Heart right ventricle (tissue), 16 donors: ENCODE measurements at regions not wholly inside any gene's neighbourhood (a gene's known extent, or its start where the extent isn't known, plus 50 kb on each side); places are given as distances from the start of the nearest gene placed in this dataset.

Experiments used
- ATAC-seq, 8 donors: fragments of 200-7000 bp; cut with Tn5 transposase; one replicate each; pipeline ENCODE4 v1.9.1; 2020; ENCODE audit warnings: mild to moderate bottlenecking in 8 of 8, moderate library complexity in 8 of 8, moderate number of reproducible peaks in 1 of 8
- DNase-seq, 2 donors: peaks; one replicate each; pipeline ENCODE4 v3.0.0-alpha.2; 2020
- H3K27ac ChIP-seq, 10 donors: fragments of 200-600 bp; sonication (generic) in 2 of 10; one replicate each; pipeline versions ENCODE4 v1.5.0 to v1.8.0; 2020 to 2022; ENCODE audit warnings: mild to moderate bottlenecking in 3 of 10
- H3K27me3 ChIP-seq, 7 donors: fragments of 200-600 bp; one replicate each; pipeline ENCODE4 v1.8.0; 2021 to 2022; ENCODE audit warnings: mild to moderate bottlenecking in 2 of 7
- H3K36me3 ChIP-seq, 9 donors: fragments of 200-600 bp; sonication (generic) in 1 of 9; one replicate each; pipeline versions ENCODE4 v1.5.0 to v1.8.0; 2020 to 2022; ENCODE audit warnings: mild to moderate bottlenecking in 2 of 9
- H3K4me1 ChIP-seq, 9 donors: fragments of 200-600 bp; sonication (generic) in 1 of 9; one replicate each; pipeline versions ENCODE4 v1.5.0 to v1.8.0; 2020 to 2022; ENCODE audit warnings: mild to moderate bottlenecking in 4 of 9
- H3K4me3 ChIP-seq, 10 donors: fragments of 200-600 bp; sonication (generic) in 2 of 10; one replicate each; pipeline versions ENCODE4 v1.5.0 to v1.8.0; 2020 to 2022; ENCODE audit warnings: mild to moderate bottlenecking in 7 of 10, moderate library complexity in 2 of 10
- H3K9me3 ChIP-seq, 11 donors: fragments of 200-600 bp in 10 of 11; sonication (generic) in 2 of 11; one replicate each; pipeline versions ENCODE4 v1.5.0 to v1.8.0; 2013 to 2022; ENCODE audit warnings: mild to moderate bottlenecking in 2 of 11, control low read depth in 1 of 11, moderate library complexity in 1 of 11
- WGBS, 2 donors: extraction: QIAGEN DNeasy Blood & Tissue Kit; methylation state at CpG; one replicate each; pipeline ENCODE4 v1.1.7; 2013; ENCODE audit warnings: inconsistent platforms in 1 of 2; 5-methylcytosine and 5-hydroxymethylcytosine counted together
- intact Hi-C, 10 donors: fragments of 100-400 bp; cut with DNase I; formaldehyde crosslinking; loops; one replicate each; pipeline versions ENCODE4 v1.11.1 to v1.14.2; 2022
- TF ChIP-seq, protein P1 (sequence below), 9 donors: fragments of 200-600 bp; sonication (generic) in 2 of 9; IDR thresholded peaks; one replicate each; pipeline versions ENCODE4 v1.5.0 to v1.8.0; 2021 to 2022; ENCODE audit warnings: antibody characterized with exemption in 9 of 9, mild to moderate bottlenecking in 5 of 9, moderate library complexity in 1 of 9
- donor health status: Arrhythmogenic right ventricular cardiomyopathy.
- donor health status: ischemic (EF 13 %, LVEDD 7.1; RV severe dilation, severe dysfunction).
- donor health status: healthy with polysubstance abuse.
- donor health status: DM: no; HTN: yes; CAD: no.
- donor health status: DM: no; HTN: no; CAD: no.
- donor health status: ischemic (EF 25% LVEDD 6.9; RV normal size, moderate dysfunction).
- donor health status: ischemic (EF 25% LVEDD 5.7; RV mildly dilated, moderate dysfunction).
- donor health status: healthy.
- donor health status: DM: yes; HTN: yes; CAD: no.
- donor health status: Ischemic cardiomyopathy.
- donor health status: ischemic (EF 35%, LVEDD 5.7; RV mildly dilated, moderate dysfunction).
- donor health status: nonischemic (EF 11% LVEDD 7.7; RV severe dilation, severe dysfunction).
- donor health status: DM: yes; HTN: yes; CAD: no.
- donor health status: PGD.
- donor health status: ischemic (EF 29% LVEDD 5.4; RV normal size, mild dysfunction).
- donor health status: nonischemic (EF 23%, LVEDD 6.1; RV moderate dilation, normal function).

DNA sequence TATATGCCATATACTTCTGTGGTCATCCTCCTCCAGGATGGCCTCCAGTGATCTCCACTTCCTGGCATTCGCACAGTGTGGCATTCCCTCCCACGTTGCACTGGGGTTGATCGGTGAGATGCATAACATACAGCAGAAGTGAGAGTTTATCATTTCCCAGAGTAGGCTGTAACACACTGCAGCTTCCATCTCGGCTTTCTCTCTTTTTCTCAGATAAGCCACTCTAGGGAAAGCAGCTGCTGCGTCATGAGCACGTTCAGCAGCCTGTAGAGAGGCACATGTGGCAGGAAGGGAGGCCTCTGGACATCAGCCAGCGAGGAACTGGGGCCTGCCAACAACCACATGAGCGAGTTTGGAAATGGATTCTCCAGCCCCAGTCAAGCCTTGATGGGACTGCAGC is 807.1 kb downstream of the DIAPH3 start:
- Histone ChIP-seq H3K9me3 (no peaks in the 10 kb centered on the region), H3K4me1 (peaks cover 0 to 57% (median 47%) of the 10 kb centered on the region in 9 donors), H3K36me3 (no peaks in the 10 kb centered on the region), H3K27me3 (no peaks in the 10 kb centered on the region), H3K4me3 (no peak overlapping the region), H3K27ac (peak overlapping the region in 9 of 10 donors; percentile 56 to 82 (median 74))
- ATAC-seq, result peak; percentile 86 to 97 (median 94)
- intact Hi-C loops, result no loop called here
- peak; percentile 86 to 93 for DNase-seq
- WGBS, 2 donors, result 12 to 13% methylated on average over 8 of the region's 8 CpGs
- TF ChIP-seq, protein P1, sequence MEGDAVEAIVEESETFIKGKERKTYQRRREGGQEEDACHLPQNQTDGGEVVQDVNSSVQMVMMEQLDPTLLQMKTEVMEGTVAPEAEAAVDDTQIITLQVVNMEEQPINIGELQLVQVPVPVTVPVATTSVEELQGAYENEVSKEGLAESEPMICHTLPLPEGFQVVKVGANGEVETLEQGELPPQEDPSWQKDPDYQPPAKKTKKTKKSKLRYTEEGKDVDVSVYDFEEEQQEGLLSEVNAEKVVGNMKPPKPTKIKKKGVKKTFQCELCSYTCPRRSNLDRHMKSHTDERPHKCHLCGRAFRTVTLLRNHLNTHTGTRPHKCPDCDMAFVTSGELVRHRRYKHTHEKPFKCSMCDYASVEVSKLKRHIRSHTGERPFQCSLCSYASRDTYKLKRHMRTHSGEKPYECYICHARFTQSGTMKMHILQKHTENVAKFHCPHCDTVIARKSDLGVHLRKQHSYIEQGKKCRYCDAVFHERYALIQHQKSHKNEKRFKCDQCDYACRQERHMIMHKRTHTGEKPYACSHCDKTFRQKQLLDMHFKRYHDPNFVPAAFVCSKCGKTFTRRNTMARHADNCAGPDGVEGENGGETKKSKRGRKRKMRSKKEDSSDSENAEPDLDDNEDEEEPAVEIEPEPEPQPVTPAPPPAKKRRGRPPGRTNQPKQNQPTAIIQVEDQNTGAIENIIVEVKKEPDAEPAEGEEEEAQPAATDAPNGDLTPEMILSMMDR (IDR thresholded peaks at IDR 0.05), result no peak

DNA sequence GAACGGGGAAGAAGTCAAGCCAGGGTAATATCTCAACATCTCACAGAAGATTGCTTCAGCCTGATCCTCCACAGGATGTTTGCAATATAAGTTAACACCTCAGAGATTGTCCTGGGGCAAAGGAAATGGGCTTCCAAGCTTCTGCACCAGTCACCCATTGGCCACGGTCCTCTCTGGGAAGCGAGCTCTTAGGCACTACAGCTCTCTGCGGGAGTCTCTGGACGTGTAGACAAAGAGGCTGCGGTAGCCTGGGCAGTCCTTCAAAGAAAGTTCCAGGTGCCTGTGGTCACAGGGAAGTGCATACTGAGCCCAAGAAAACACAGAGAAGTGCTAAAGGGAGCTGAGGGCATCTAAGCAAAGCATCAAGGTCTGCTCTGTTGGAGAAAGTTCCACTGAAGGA is 805.7 kb downstream of the DIAPH3 start:
- TF ChIP-seq, protein P1 (IDR thresholded peaks at IDR 0.05), result no peak
- ATAC-seq, result no peak

GRCh38 chr13:59360108-59360507 is 803.6 kb downstream of the DIAPH3 start:
- H3K4me3 ChIP-seq, result no peak overlapping the region
- TF ChIP-seq, protein P1 (IDR thresholded peaks at IDR 0.05), result no peak
- H3K27ac ChIP-seq, result peak overlapping the region in 5 of 10 donors; percentile 42 to 79 (median 59)
- no peaks in the 10 kb centered on the region for H3K36me3 ChIP-seq
- peaks cover 0 to 70% (median 49%) of the 10 kb centered on the region in 9 donors for H3K4me1 ChIP-seq
- no peaks in the 10 kb centered on the region for H3K9me3 ChIP-seq
- DNase-seq (no peak), ATAC-seq (peak in 3 of 8 donors; percentile 16 to 40 (median 33))
- intact Hi-C loops, result no loop called here
- no peaks in the 10 kb centered on the region for H3K27me3 ChIP-seq

More for the DNA sequence above, 805.7 kb downstream of the DIAPH3 start:
- Histone ChIP-seq H3K36me3 (no peaks in the 10 kb centered on the region), H3K4me3 (no peak overlapping the region), H3K27me3 (no peaks in the 10 kb centered on the region), H3K27ac (peak overlapping the region in 8 of 10 donors; percentile 37 to 82 (median 76)), H3K9me3 (no peaks in the 10 kb centered on the region), H3K4me1 (peaks cover 0 to 57% (median 48%) of the 10 kb centered on the region in 9 donors)
- intact Hi-C loops, result no loop called here
- WGBS, 2 donors, result 68 to 78% methylated on average over 6 of the region's 6 CpGs
- DNase-seq, result no peak

DNA sequence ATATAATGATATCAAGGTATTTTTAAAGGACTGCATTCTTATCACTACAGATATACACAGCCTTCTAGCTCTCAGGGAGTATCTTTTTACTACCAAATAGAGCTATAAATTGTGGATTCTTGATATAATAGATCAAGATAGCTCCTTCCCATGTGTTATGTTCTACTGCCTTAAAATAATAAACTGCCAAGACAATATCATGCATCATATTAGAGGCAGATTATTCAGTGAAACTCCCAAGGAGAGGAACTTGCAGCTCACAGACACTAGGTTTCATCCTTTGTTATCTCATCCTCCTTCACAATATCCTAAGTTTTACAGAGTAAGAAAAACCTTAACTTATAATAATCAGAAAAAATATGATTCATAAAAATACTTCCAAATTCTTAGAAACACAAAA is 802.8 kb downstream of the DIAPH3 start:
- no peak for DNase-seq
- Histone ChIP-seq H3K9me3 (no peaks in the 10 kb centered on the region), H3K27me3 (no peaks in the 10 kb centered on the region), H3K4me1 (peaks cover 0 to 68% (median 41%) of the 10 kb centered on the region in 9 donors), H3K4me3 (no peak overlapping the region), H3K36me3 (no peaks in the 10 kb centered on the region), H3K27ac (peak overlapping the region in 2 of 10 donors; percentile 57 to 79)
- TF ChIP-seq, protein P1 (IDR thresholded peaks at IDR 0.05), result no peak
- ATAC-seq, result no peak
- intact Hi-C loops, result no loop called here
